ENCODE measurements at regions not wholly inside any gene's neighbourhood (a gene's known extent, or its start where the extent isn't known, plus 50 kb on each side); places are given as distances from the start of the nearest gene placed in this dataset.

- no peak for TF ChIP-seq POLR2A (IDR thresholded peaks at IDR 0.05)
- no peak for TF ChIP-seq CTCF (IDR thresholded peaks at IDR 0.05)
- no peak for TF ChIP-seq POLR2AphosphoS5 (IDR thresholded peaks at IDR 0.05)
These were observed 130.4 kb upstream of the RAB18 start for GRCh38 chr10:27373566-27374160.
